Activated CD4-positive, alpha-beta T cell treated with anti-CD3 and anti-CD28 coated beads, Interleukin-2, amount 50 U/mL, for 16 hours (primary cell): ENCODE measurements at regions not wholly inside any gene's neighbourhood (a gene's known extent, or its start where the extent isn't known, plus 50 kb on each side); places are given as distances from the start of the nearest gene placed in this dataset.

Experiments
- DNase-seq: peaks from one replicate; pipeline ENCODE4 v3.0.0-alpha.2; 2020

DNA sequence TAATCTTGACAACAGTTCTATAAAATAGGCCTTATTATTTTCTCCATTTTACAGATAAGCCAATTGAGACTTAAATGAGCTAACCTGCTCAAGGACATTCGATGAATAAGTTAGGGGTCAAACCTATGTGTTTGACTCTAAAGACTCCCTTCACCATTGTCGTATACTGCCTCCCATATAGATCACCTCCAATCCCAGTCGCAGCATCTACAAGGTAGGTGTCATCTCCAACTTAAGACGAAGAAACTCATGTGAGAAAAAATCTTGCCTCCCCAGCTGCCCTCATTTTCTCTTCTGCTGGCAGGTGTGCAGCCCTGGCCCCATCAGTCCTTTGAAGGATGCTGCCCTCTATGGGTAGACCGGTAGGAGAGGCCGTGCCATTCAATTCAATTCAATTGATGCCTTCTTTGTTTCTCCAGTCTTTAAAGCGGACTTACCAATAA, 75.2 kb upstream of the SMARCA2 start:
- DNase-seq: peak; percentile 74

DNA sequence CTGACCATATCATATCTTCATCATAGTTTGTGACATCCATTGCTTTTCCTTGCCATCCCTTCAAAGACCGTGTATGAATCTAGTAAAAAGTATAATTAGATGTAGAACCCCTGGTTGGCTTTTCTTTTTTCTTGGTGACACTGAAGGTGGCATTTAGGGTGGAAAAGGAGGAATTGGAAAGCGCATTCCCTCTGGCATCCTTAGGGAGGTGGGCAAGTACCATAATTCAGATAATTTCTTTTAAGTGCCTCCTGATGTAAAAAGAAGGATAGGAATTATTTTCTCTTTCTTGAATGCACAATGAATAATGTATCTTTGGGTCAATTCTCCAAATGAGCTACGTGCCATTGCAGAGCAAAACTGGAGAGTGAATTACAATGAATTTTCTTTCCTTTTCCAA, 73.2 kb upstream of the SMARCA2 start:
- no peak for DNase-seq

DNA sequence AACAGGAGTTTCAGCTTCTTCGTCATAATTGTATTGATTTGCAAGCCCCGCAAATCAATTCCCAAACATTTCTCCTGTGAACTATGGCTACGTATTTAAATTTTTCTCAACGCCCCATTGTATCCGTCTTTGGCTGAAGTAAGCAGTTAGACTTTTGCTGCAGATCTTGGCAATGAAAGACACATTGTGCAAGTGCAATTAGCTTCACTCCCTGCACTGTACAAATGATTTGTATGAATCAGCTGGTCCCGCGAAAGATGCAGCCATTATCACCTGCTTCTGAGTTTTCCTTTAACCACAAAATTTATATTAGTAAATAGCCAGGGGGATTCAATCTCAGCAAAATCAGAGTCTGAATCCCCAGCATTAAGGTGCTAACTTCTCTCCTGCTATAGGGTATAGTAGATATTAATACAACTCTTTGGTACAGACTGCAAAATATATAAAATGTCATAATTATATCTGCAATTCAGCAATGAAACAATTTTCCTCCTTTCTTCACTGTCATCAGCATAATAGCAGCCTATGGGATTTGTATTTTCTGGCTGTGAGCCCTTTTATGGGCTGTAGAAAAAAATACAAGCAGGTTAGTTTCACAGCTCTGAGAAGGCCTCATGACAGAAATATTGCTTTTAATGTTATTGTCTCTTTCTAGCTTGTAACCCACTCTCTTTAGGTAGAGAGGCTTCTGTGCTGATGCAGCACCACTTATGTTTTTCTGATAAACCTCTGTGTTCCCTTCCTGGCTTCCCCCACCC, 68.4 kb upstream of the SMARCA2 start:
- DNase-seq: no peak

DNA sequence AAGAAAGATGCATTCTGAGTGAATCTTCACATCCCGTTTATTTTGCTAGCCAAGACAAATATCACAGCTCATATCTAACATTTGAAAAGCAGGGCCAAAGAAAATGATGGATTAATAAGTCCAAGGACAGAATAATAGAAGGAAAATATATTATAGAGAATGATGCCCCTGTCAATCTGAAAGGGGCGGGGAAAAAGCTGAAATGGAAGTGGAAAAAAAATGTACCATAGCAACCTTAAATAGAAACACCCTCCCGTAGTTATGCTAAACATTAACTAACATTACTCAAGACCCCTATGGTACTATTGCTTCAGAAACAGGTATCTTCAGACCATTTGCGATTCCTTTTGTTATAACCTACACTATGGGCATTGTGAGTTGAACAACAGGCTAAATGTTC, 67.7 kb upstream of the SMARCA2 start:
- DNase-seq: no peak

DNA sequence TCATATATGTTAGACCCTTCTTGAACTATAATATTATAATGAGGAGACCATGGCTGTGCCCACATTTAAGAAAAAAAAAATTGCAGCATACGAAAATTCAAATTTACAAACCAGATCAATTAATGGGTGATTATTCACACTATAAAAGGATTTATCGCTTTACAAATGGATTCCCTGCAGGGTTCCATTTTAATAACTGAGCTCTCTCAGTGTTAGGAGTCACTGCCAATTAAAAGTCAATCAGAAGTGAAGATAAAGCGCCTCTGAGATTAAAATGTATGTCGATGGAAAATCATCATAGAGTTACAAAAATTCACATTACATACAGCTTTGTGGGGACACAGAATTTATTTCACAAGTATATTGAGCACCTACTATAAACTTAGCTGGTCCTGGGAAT, 66.6 kb upstream of the SMARCA2 start:
- no peak for DNase-seq

DNA sequence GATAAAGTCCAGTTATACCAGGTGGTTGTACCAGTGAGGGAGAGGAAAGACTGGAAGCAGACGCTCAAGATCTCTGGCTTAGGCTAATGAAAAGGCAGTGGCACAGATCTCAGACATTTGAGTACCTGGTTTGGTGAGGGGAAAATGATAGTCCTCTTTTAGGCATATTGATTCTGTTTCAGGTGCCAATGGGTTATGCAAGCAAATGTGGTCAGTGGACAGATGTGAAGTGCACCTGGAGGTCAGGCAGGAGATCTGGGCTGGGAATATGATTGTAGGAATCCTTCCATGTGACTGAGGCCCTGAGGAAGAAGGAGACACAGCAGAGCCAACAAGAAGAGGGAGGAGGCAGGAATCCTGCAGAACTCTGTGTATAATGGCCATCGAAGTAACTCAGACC, 63.7 kb upstream of the SMARCA2 start:
- no peak for DNase-seq

DNA sequence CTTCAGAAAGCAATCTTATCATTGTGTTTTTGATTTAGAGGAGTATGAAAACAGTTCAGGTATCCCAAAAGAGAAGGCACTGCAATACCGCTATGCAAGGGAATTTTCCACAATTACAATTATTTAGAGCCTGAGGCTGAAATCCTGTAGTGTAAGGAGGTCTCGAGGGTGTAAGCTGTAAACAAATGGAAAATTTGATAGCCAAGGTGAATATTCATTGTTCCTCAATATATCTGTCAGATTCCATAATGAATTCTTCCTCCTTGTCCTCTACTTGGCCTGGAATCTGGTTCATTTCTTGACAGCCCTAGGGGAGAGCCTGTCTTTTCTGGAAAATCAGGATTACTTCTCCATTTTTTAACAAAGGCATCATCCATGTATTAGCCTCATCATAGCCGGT, 63.1 kb upstream of the SMARCA2 start:
- no peak for DNase-seq

DNA sequence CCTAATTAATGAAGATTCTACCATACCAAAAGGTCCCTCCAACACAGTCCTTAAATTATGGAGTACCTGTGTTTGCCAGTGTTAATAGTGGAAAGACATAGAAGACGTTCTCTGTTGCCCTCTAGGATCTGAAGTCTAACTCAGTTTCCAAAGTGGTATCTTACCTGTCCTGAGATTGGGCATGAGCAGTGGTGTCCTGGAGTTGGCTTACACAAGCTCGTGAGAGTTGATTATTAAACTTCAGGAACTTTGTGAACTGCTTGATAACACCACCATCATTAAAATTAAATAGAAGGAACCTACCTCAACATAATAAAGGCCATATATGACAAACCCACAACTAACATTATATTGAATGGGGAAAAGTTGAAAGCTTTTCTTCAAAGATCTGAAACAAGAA, 60.9 kb upstream of the SMARCA2 start:
- no peak for DNase-seq

DNA sequence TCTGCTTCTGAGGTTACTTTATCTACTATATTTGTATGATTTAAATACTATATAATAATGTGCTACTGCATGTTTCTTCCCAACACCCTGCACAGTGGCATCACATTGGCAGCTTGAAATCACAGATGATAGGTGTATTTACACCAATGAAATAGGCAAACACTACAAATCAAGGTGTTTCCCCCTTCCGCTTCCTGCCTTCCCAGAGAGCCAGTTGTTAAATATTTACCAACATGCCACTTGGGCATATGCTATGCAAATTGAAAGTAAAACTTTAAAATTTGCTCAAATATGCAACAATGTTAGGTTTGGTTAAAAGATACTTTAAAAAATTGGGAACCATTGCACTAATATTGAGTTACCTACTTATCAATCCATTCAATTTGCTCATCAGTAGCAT, 58.2 kb upstream of the SMARCA2 start:
- DNase-seq: no peak

DNA sequence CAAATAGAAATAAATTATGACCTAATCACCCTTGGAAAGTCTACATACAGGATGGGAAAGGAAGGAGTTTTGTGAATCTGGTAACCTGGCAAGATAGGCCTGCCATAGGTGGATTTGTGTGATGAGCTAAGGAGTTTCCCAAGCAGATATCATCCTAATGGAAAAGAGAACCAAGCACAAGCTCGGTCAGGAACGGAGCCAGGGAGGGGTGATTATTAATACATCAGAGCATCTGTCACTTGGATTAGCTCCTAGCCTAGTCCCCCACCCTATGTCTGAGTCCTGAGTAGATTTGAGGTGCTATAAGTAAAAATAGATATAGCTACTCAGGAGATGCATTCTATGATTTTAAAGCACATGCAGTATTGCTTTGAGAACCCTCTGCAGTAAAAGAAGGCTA, 57.3 kb upstream of the SMARCA2 start:
- no peak for DNase-seq

DNA sequence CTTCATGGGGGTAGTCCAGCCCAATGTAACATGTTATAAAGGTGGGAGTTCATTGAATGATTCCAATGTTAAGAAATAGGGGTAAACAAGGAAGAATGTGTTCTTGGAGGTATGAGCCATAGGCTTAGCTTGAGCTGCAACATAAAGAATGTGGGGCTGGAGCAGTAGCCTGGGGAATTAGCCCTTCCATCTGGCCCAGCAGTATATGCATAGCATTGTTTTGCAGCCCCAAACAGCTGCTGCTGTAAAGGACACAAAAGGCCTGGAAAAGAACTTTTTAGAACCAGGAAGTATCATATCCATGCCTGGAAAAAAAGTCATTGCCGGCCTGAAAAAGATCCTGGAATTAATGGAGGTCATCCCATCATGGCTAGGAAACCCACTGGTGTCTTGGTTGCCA, 55.8 kb upstream of the SMARCA2 start:
- DNase-seq: no peak

DNA sequence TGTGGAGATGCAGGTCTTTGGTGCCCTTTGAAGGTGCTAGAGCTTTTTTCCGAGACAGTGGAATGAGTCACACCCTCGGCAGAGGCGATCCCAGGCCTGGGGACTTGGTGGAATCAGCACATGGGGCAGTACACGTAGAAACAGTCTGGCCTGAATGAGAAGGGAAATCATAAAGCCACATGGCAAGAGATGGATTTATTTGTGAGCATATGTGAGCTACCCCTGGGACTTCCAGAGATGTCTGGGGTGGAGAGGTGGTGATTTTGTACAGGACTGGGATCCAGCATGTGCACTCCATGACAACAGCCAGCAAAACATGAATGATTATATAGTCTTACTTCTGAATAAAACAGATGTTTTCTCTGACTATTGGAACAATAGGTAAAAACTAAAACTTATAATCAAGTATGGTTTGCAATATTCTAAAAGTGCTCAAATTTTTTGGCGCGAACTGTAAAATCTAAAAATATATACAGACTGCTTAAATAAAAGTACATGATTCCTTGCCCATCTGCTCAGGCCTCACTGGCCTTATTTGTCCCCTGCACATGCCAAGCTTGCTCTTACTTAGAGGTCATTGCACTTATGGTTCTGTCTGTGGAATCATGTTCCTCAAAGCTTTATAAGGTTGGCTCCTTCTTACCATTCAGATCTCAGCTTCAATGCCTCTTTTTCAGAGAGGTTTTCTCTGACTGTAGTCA, 54.7 kb upstream of the SMARCA2 start:
- DNase-seq: no peak

DNA sequence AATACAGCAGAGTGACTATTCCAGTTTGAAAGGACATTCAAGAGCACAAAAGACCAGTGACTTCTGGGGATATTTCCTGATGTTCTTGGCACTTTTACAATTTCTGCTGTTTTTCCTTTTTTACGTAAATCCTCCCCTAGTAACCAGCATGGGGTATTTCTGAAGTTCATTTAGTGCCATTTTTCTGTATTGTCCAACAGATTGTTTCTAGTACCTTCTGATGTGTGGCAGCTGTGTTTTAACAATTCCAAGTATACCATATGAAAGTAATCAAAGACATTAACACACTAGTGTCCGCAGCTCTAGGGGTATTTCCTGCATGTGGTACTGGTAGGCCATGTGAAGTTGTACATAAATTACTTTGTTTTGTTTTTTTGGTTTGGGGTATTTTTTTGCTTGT, 53.0 kb upstream of the SMARCA2 start:
- DNase-seq: no peak

DNA sequence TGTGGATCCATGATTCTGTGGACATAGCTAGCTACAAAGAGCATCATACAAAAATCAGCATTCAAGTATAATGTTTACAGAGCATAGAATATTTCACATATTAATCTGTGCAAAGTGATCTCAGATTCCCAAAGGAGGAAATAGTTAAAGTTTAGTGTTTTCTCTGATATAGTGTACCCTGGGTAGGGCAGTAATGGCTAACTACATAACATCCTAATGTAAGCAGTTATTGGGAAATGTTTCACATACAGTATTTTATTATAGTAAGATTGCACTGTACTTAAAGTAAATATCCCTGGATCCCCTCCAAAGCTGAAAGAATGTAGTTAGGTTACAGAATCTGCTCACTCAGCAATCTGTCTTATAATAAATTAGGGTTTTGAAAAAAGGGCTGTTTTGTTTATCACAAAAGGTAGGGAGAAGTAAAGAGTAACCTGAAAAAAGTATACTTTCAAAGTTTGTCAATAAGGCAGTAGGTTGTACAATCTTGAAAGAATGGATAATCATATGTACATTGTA, 52.5 kb upstream of the SMARCA2 start:
- no peak for DNase-seq

DNA sequence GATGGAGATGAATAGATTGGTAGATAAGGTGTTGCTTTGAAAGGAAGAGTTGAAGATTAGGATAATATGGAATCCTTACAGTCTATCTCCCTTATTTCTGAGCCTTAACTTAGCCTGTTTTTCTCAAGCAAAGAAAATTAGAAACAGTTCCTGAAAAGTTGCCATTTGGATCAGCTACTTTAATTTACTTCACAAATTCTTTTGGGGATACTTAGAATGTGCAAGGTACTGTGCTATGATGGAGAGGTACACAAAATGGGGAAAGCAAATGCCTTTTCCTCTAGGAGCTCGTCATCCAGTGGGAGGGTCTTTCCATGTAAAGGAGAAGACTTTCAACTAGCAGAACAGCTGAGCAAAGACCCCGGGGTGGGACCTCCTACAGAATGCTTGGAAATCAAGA, 51.1 kb upstream of the SMARCA2 start:
- no peak for DNase-seq
